EH (cell line): ENCODE measurements at regions not wholly inside any gene's neighbourhood (a gene's known extent, or its start where the extent isn't known, plus 50 kb on each side); places are given as distances from the start of the nearest gene placed in this dataset.
A peak's percentile ranks its signal among the peaks of the same experiment; 100 is the strongest.

Experiments
- DNase-seq: peaks from one replicate; pipeline ENCODE4 v3.0.0-alpha.2; 2015; ENCODE audit warnings: low read depth

- DNase-seq: no peak
Observed at GRCh38 chr19:16000024-16000663, 51.3 kb downstream of the OR10H4 start.

DNA sequence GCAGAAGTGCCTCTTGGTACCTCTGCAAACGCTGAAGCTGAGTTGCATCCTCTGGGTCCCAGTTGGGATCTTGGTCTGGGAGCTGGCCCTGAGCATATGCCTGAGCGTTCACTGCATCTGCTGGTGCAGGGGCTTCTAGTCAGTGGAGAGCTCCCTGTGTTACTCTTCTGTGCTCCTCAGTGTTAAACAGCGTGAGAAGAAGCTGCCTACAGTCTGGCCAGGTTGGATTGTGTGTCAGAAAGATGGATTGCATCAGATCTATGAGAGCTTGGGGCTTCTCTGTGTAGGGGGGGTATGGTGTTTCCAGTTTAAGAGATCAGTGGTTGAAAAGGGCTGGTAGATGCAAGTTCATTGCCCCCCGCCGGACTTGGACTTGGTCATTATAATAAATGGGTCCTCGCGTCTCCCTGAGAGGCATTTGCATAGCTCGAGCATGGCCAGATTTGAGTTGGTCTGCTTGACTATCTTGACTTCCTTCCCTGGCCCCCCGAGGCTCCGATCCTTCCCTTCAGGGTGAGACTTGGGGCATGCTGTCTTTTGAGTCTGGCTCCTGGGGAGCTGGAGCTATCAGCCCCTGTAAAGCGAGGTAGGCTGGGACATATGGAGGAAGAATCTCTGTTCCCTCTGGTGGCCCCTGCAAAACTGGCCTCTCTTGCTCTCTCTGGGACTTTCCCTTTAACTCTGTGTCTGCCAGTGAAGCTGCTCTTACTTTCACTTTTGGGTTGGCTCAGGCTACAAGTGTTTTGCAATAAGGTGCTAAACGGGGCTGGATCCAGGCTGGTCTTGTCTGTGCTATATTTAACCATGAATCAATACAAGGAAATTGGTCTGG lies 52.9 kb downstream of the OR10H4 start:
- DNase-seq: peak; percentile 73

- peak; percentile 36 for DNase-seq
Observed at GRCh38 chr19:16002406-16003384, 53.9 kb downstream of the OR10H4 start.

DNA sequence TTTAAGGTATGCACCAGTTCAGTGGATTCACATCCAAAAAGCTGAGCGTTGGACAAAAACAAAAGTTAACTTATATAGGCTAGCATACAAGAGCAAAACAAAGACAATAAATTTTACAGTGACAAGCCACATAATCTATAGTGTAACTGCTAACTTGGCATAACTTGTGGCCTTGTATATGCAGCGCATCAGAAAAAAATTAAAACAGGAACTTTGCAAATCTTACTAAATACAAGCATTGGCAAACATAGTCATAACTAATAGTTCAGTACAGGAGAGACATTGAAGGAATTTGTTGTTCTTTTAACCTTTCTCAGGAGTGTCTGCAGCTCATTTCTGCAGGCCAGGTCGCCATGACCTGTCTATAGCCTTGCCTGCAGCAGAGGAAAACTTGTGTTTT lies 54.6 kb downstream of the OR10H4 start:
- no peak for DNase-seq

- no peak for DNase-seq
Observed at GRCh38 chr19:16005925-16006324, 57.1 kb downstream of the OR10H4 start.

GRCh38 chr19:16012552-16012951 lies 63.7 kb upstream of the TPM4 start:
- DNase-seq: no peak

GRCh38 chr19:16013181-16013850 lies 63.0 kb upstream of the TPM4 start:
- no peak for DNase-seq

- no peak for DNase-seq
Observed at GRCh38 chr19:16013851-16014840, 62.1 kb upstream of the TPM4 start.

- no peak for DNase-seq
Observed at GRCh38 chr19:16014923-16015804, 61.1 kb upstream of the TPM4 start.

DNA sequence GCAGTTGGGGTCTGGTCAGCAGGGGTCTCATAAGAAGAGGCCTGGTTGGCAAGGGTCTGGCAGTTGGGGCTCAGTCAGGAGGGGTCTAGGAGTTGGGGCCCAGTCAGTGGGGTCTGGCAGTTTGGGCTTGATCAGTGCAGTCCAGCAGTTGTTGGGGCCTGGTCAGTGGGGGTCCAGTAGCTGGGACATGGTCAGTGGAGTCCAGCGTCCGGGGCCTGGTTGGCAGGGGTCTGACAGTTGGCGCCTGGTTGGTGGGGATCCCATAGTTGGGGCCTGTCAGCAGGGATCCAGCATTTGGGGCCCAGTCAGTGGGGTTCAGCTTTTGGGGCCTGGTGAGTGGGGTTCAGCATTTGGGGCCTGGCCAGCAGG lies 60.5 kb upstream of the TPM4 start:
- no peak for DNase-seq

DNA sequence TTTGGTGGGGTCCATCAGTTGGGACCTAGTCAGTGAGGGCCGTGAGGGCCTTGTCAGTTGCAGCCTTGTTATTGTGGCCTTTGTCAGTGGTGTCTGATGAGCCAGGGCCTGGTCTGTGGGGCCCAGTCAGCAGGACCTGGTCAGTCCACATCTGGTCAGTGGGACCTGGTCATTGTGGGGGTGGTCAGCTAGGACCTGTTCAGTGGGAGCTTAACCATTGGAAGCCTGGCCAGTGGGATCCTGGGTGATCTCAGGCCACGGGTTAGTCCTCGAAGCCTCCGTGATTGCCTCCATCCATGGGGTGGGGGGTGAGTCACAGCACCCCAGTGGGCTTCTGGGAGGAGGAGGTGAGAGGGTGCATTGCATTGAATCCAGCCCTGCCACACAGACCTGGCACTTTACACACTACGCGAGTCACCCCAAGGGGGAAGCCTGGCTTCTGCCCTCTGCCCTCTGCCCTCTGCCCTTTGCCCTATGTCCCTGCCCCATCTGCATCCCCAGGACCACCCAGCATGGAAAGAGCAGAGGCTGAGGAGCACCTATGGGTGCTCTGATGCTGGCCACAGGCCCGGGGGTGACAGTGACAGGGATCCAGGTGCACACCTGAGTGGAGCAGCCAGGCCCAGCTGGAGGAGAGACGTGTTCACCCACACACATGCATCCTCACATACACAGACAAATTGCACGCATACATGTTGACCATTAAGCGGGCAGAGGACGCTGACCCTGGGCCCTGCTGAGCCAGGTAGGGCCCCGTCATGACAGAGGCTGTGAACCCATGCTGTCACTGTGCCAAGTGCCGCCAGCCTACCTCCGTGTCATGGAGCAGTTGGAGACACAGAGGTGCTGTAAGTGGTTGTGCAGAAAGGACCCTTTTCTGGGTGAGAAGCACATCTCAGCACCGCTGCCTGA lies 59.8 kb upstream of the TPM4 start:
- no peak for DNase-seq

- DNase-seq: no peak
Observed at GRCh38 chr19:16017138-16017490, 59.2 kb upstream of the TPM4 start.

GRCh38 chr19:16018106-16018755 lies 58.1 kb upstream of the TPM4 start:
- no peak for DNase-seq

GRCh38 chr19:16018801-16019551 lies 57.3 kb upstream of the TPM4 start:
- no peak for DNase-seq

DNA sequence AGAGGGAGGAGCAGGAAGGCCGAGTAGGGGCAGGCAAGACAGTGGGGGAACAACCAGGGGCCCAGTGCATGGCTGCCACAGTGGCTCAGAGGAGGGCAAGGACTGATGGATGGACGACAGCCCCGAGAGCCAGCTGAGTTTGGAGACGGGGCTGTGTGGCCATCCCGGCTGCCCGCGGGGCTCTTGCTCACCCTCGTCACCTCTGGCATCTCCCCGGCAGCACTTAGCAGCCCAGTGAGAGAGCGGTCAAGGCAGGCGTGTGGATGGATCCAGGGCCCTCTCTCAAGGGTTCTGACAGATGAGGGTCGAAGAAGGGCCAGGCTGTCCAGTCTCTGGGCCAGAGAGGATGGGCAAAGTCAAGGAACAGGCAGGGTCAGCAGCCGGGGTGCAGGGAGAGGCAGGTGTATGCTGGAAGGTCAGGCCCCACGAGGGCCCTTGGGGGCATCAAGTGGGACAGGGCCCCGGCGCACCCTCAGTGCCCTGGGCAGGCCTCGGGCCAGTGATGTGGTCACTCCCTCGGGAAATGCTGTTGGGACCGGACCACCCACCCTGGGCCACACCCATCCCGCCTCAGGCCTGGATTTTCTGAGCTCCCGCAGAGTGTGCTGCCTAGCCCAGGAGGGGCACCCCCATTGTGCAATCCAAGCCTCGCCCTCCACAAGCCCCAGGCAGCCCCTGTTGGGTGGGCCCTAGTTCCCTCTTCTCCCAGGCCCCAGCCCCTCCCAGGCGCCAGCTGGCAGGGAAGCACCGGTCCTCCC lies 56.4 kb upstream of the TPM4 start:
- no peak for DNase-seq

- no peak for DNase-seq
Observed at GRCh38 chr19:16021796-16022195, 54.5 kb upstream of the TPM4 start.

DNA sequence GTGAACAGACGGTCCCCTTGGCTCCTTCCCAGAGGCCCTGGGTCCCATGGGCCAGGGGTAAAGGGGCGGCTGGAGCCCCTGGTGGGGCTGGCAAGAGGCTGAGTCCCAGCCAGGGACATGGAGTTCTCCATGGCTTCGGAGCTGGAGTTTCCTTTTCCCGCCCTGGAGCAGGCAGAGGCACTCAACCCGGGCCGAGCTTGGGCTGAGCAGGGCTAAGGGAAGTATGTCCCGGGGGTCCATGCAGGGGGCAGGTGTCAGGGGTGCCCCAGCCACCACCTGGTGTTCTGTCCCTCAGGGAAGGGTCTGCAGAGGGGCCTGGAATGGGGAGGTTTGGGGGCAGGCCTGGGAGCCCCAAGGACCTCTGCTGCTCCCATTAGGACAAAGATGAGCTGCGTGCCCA lies 54.0 kb upstream of the TPM4 start:
- no peak for DNase-seq
